DOHH2 (cell line): ENCODE measurements at regions not wholly inside any gene's neighbourhood (a gene's known extent, or its start where the extent isn't known, plus 50 kb on each side); places are given as distances from the start of the nearest gene placed in this dataset.

Experiments used
- CTCF ChIP-seq: fragments of 200-600 bp; sonication (generic); IDR thresholded peaks from one replicate; pipeline ENCODE4 v1.5.1; 2014; ENCODE audit warnings: antibody characterized with exemption, mild to moderate bottlenecking, low read depth, low read length; ENCODE audit not compliant: poor library complexity, severe bottlenecking
- EZH2phosphoT487 ChIP-seq: fragments of 200-600 bp; sonication (generic); IDR thresholded peaks from 2 replicates; pipeline ENCODE4 v1.6.1; 2017; ENCODE audit warnings: borderline replicate concordance, mild to moderate bottlenecking, antibody characterized with exemption, low read length, moderate library complexity, mixed read lengths

- TF ChIP-seq CTCF (no peak), EZH2phosphoT487 (no peak)
Observed at GRCh38 chr9:75440914-75441313, 352.6 kb downstream of the OSTF1 start.
